ENCODE measurements at regions not wholly inside any gene's neighbourhood (a gene's known extent, or its start where the extent isn't known, plus 50 kb on each side); places are given as distances from the start of the nearest gene placed in this dataset.

DNA sequence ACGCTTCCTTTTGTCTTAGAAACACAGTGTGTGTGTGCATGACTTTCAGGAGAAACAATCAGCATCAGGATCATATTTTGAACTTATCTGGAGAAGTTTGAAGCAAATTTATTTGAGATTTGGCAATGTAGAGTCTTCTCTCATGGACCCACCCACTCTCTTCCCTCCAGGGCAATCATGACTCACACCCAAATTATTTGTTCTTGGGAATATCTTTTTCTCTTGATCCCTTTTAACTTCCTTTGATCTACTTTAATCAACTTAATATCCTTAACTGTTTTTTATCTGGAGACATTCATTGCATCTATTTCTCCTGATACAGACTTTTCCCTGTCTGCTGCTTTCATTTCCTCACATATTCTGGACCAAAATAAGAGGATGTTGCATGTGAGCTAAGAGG lies 1174.3 kb downstream of the GATA3 start:
- H3K27ac ChIP-seq (ENCODE audit: low read depth, low read length): no peak overlapping the region
- no peak overlapping the region for H2BK15ac ChIP-seq (replicated peaks; ENCODE audit: low read depth)
- H3K9ac ChIP-seq (ENCODE audit: low read length): no peak overlapping the region
- H3K23ac ChIP-seq (ENCODE audit: low read length): no peak overlapping the region
- H3K27me3 ChIP-seq (ENCODE audit: insufficient read depth, low read length, poor library complexity): no peaks in the 10 kb centered on the region
- DNase-seq: peak; percentile 7
- no CpG with 5 or more reads among the region's 1 CpG for WGBS (ENCODE audit: extremely low coverage, insufficient coverage, low lambda C conversion rate)
- no peak overlapping the region for H3K4me2 ChIP-seq (ENCODE audit: low read length)
- no peaks in the 10 kb centered on the region for H3K79me2 ChIP-seq (ENCODE audit: control insufficient read depth, insufficient read depth, low read length)
- H3K4me3 ChIP-seq (ENCODE audit: low read length): no peak overlapping the region
- no peaks in the 10 kb centered on the region for H3K4me1 ChIP-seq (ENCODE audit: control insufficient read depth, low read depth, low read length)
- no peak overlapping the region for H3K4ac ChIP-seq (ENCODE audit: low read depth, low read length)
- no peak overlapping the region for H4K5ac ChIP-seq (ENCODE audit: low read length)
- no peaks in the 10 kb centered on the region for H3K79me1 ChIP-seq (ENCODE audit: low read length)
- H3K18ac ChIP-seq (ENCODE audit: low read length): no peak overlapping the region
- H2AK5ac ChIP-seq (ENCODE audit: low read length): no peak overlapping the region
- no peak overlapping the region for H4K8ac ChIP-seq (ENCODE audit: low read depth, low read length)
- H2BK5ac ChIP-seq (ENCODE audit: low read length): no peak overlapping the region
- H3K56ac ChIP-seq (ENCODE audit: low read length): no peak overlapping the region
- no peaks in the 10 kb centered on the region for H3K36me3 ChIP-seq (ENCODE audit: control insufficient read depth, insufficient read depth, low read length)
- H2BK120ac ChIP-seq (ENCODE audit: low read depth, low read length): no peak overlapping the region

DNA sequence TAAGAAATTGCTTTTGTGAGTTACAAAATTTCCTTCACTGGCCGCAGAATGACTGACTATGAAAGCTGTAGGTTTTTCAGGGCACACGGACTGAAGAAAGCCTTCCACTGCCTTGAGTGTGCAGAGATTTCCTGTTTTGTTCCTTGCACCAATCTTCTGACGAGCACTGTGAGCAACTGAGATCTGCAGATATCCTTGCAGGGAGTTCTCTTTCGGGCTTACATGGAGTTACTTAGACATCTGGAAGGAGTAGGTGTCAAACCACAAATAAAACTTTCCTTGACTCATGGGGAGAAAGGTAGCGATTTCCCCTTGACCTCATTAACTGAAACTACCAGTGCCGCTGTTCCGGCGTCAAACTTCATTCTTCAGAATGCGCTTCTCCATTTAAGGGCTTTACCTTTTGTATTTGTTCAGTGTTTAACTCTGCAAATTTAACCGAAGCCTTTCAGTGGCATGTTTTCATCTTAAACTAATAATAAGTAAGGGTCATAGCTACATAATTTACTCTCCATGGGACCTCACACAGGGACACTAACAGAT lies 1175.3 kb downstream of the GATA3 start:
- no peak overlapping the region for H3K4me3 ChIP-seq (ENCODE audit: low read length)
- no peak overlapping the region for H2AK5ac ChIP-seq (ENCODE audit: low read length)
- H3K79me2 ChIP-seq (ENCODE audit: control insufficient read depth, insufficient read depth, low read length): no peaks in the 10 kb centered on the region
- H3K79me1 ChIP-seq (ENCODE audit: low read length): no peaks in the 10 kb centered on the region
- no peak overlapping the region for H3K23ac ChIP-seq (ENCODE audit: low read length)
- no peak overlapping the region for H2BK5ac ChIP-seq (ENCODE audit: low read length)
- H3K56ac ChIP-seq (ENCODE audit: low read length): no peak overlapping the region
- H3K27ac ChIP-seq (ENCODE audit: low read depth, low read length): no peak overlapping the region
- no peaks in the 10 kb centered on the region for H3K4me1 ChIP-seq (ENCODE audit: control insufficient read depth, low read depth, low read length)
- no peaks in the 10 kb centered on the region for H3K36me3 ChIP-seq (ENCODE audit: control insufficient read depth, insufficient read depth, low read length)
- H3K27me3 ChIP-seq (ENCODE audit: insufficient read depth, low read length, poor library complexity): no peaks in the 10 kb centered on the region
- H2BK120ac ChIP-seq (ENCODE audit: low read depth, low read length): no peak overlapping the region
- WGBS (ENCODE audit: extremely low coverage, insufficient coverage, low lambda C conversion rate): no CpG with 5 or more reads among the region's 10 CpGs
- no peak overlapping the region for H4K8ac ChIP-seq (ENCODE audit: low read depth, low read length)
- no peak overlapping the region for H3K18ac ChIP-seq (ENCODE audit: low read length)
- DNase-seq: no peak
- no peak overlapping the region for H3K4me2 ChIP-seq (ENCODE audit: low read length)
- no peak overlapping the region for H3K4ac ChIP-seq (ENCODE audit: low read depth, low read length)
- H4K5ac ChIP-seq (ENCODE audit: low read length): no peak overlapping the region
- no peak overlapping the region for H2BK15ac ChIP-seq (replicated peaks; ENCODE audit: low read depth)
- no peak overlapping the region for H3K9ac ChIP-seq (ENCODE audit: low read length)

DNA sequence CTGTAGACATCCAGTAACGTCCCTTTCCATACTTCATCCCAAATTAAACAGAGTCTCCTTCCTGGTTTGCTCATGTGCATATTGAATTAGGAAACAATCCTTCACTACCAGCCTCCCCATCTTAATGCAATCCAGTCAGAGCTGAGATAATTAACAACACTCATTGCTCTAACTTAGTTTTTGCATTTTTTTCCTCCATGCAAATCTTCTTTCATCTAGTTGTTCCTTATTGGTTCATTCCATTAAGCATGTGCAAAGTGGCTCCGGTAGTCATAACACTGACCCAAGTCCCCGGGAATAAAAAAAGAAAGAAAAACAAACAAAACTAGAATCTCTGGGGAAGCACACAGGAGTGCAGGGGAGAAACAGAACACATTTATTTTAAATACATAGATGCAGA lies 1176.1 kb downstream of the GATA3 start:
- H3K4me3 ChIP-seq (ENCODE audit: low read length): no peak overlapping the region
- H4K5ac ChIP-seq (ENCODE audit: low read length): no peak overlapping the region
- no peaks in the 10 kb centered on the region for H3K79me2 ChIP-seq (ENCODE audit: control insufficient read depth, insufficient read depth, low read length)
- H2BK15ac ChIP-seq (replicated peaks; ENCODE audit: low read depth): no peak overlapping the region
- no peak overlapping the region for H3K56ac ChIP-seq (ENCODE audit: low read length)
- no peaks in the 10 kb centered on the region for H3K79me1 ChIP-seq (ENCODE audit: low read length)
- no CpG with 5 or more reads among the region's 3 CpGs for WGBS (ENCODE audit: extremely low coverage, insufficient coverage, low lambda C conversion rate)
- H3K36me3 ChIP-seq (ENCODE audit: control insufficient read depth, insufficient read depth, low read length): no peaks in the 10 kb centered on the region
- no peaks in the 10 kb centered on the region for H3K27me3 ChIP-seq (ENCODE audit: insufficient read depth, low read length, poor library complexity)
- no peak overlapping the region for H2BK120ac ChIP-seq (ENCODE audit: low read depth, low read length)
- no peak overlapping the region for H2AK5ac ChIP-seq (ENCODE audit: low read length)
- H3K4me2 ChIP-seq (ENCODE audit: low read length): no peak overlapping the region
- no peaks in the 10 kb centered on the region for H3K4me1 ChIP-seq (ENCODE audit: control insufficient read depth, low read depth, low read length)
- no peak overlapping the region for H3K9ac ChIP-seq (ENCODE audit: low read length)
- H3K23ac ChIP-seq (ENCODE audit: low read length): no peak overlapping the region
- no peak overlapping the region for H3K18ac ChIP-seq (ENCODE audit: low read length)
- no peak overlapping the region for H3K4ac ChIP-seq (ENCODE audit: low read depth, low read length)
- DNase-seq: no peak
- no peak overlapping the region for H4K8ac ChIP-seq (ENCODE audit: low read depth, low read length)
- H2BK5ac ChIP-seq (ENCODE audit: low read length): no peak overlapping the region
- H3K27ac ChIP-seq (ENCODE audit: low read depth, low read length): no peak overlapping the region

DNA sequence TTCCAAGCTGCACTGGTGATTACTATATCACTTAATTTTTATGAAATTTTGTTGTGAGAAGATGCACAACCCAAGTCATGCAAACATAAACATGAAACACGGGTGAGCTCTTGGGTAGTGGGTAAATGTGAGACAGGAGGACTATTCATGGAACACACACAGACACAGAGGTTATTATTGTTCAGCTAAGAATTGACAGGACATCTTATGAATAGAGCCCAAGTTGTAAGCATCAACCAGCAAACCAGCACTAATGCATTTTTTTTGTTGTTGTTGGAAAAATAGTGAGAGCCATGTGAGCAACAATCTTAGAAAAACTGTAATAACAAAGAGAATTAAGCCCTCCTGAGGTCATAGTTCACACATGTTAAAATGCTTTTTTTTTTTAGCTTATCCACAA lies 1179.7 kb downstream of the GATA3 start:
- WGBS (ENCODE audit: extremely low coverage, insufficient coverage, low lambda C conversion rate): no CpG with 5 or more reads among the region's 1 CpG
- Histone ChIP-seq H3K23ac (ENCODE audit: low read length) (no peak overlapping the region), H3K4ac (ENCODE audit: low read depth, low read length) (no peak overlapping the region), H3K27me3 (ENCODE audit: insufficient read depth, low read length, poor library complexity) (no peaks in the 10 kb centered on the region), H3K56ac (ENCODE audit: low read length) (no peak overlapping the region), H3K9ac (ENCODE audit: low read length) (no peak overlapping the region), H3K79me2 (ENCODE audit: control insufficient read depth, insufficient read depth, low read length) (no peaks in the 10 kb centered on the region), H3K4me3 (ENCODE audit: low read length) (no peak overlapping the region), H2AK5ac (ENCODE audit: low read length) (no peak overlapping the region), H2BK120ac (ENCODE audit: low read depth, low read length) (no peak overlapping the region), H2BK15ac (replicated peaks; ENCODE audit: low read depth) (no peak overlapping the region), H4K8ac (ENCODE audit: low read depth, low read length) (no peak overlapping the region), H3K27ac (ENCODE audit: low read depth, low read length) (no peak overlapping the region), H2BK5ac (ENCODE audit: low read length) (no peak overlapping the region), H4K5ac (ENCODE audit: low read length) (no peak overlapping the region), H3K4me1 (ENCODE audit: control insufficient read depth, low read depth, low read length) (no peaks in the 10 kb centered on the region), H3K36me3 (ENCODE audit: control insufficient read depth, insufficient read depth, low read length) (no peaks in the 10 kb centered on the region), H3K79me1 (ENCODE audit: low read length) (no peaks in the 10 kb centered on the region), H3K18ac (ENCODE audit: low read length) (no peak overlapping the region), H3K4me2 (ENCODE audit: low read length) (no peak overlapping the region)
- no peak for DNase-seq

DNA sequence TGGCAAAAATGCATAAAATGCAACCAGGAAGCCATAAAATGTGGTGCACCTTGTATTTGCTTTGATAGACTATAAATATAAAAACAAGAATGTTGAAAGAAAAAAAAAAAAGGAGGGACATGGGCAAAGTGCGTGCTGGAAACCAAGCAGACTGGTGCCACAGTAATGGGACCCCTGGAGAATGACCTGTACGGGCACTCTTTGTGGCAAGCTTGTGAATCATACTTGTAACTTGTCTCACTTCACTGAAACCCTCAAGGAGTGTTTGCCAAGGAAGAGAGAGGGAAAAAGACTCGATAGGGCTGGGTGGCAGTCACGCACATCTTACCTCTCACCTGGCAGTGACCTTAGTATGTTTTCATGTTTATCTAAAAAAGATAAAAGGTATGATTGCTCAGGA lies 1183.6 kb downstream of the GATA3 start:
- Histone ChIP-seq H3K4me3 (ENCODE audit: low read length) (no peak overlapping the region), H3K18ac (ENCODE audit: low read length) (no peak overlapping the region), H3K27me3 (ENCODE audit: insufficient read depth, low read length, poor library complexity) (no peaks in the 10 kb centered on the region), H2BK5ac (ENCODE audit: low read length) (no peak overlapping the region), H3K36me3 (ENCODE audit: control insufficient read depth, insufficient read depth, low read length) (no peaks in the 10 kb centered on the region), H3K79me2 (ENCODE audit: control insufficient read depth, insufficient read depth, low read length) (no peaks in the 10 kb centered on the region), H3K79me1 (ENCODE audit: low read length) (no peaks in the 10 kb centered on the region), H3K4me1 (ENCODE audit: control insufficient read depth, low read depth, low read length) (no peaks in the 10 kb centered on the region), H4K5ac (ENCODE audit: low read length) (no peak overlapping the region), H3K4me2 (ENCODE audit: low read length) (no peak overlapping the region), H2AK5ac (ENCODE audit: low read length) (no peak overlapping the region), H2BK15ac (replicated peaks; ENCODE audit: low read depth) (no peak overlapping the region), H4K8ac (ENCODE audit: low read depth, low read length) (no peak overlapping the region), H2BK120ac (ENCODE audit: low read depth, low read length) (no peak overlapping the region), H3K9ac (ENCODE audit: low read length) (no peak overlapping the region), H3K27ac (ENCODE audit: low read depth, low read length) (no peak overlapping the region), H3K4ac (ENCODE audit: low read depth, low read length) (no peak overlapping the region), H3K56ac (ENCODE audit: low read length) (no peak overlapping the region), H3K23ac (ENCODE audit: low read length) (no peak overlapping the region)
- WGBS (ENCODE audit: extremely low coverage, insufficient coverage, low lambda C conversion rate): no CpG with 5 or more reads among the region's 4 CpGs
- DNase-seq: no peak

DNA sequence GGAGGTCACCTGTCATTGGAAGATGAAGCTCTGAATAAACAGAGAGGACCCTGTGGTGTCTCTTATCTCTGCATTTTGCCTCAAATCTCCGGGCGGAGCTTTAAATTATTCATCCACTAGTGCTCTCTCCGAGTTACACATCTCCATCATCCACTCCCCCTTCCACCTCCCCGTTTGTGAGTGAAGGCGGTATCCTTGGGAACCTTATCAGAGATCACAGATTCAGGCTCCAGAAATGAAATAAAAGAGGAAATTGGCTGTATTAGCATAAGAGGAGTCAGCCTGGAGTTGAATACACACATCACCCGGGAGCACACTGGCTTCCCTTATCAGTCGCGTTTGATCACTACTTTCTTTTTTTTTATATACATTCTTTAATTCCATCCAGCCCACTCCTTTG lies 1184.8 kb downstream of the GATA3 start:
- Histone ChIP-seq H3K4ac (ENCODE audit: low read depth, low read length) (no peak overlapping the region), H3K4me2 (ENCODE audit: low read length) (no peak overlapping the region), H3K79me1 (ENCODE audit: low read length) (no peaks in the 10 kb centered on the region), H2BK120ac (ENCODE audit: low read depth, low read length) (no peak overlapping the region), H3K56ac (ENCODE audit: low read length) (no peak overlapping the region), H3K9ac (ENCODE audit: low read length) (no peak overlapping the region), H3K27me3 (ENCODE audit: insufficient read depth, low read length, poor library complexity) (no peaks in the 10 kb centered on the region), H2AK5ac (ENCODE audit: low read length) (no peak overlapping the region), H3K4me1 (ENCODE audit: control insufficient read depth, low read depth, low read length) (no peaks in the 10 kb centered on the region), H3K79me2 (ENCODE audit: control insufficient read depth, insufficient read depth, low read length) (no peaks in the 10 kb centered on the region), H3K23ac (ENCODE audit: low read length) (no peak overlapping the region), H4K5ac (ENCODE audit: low read length) (no peak overlapping the region), H2BK5ac (ENCODE audit: low read length) (no peak overlapping the region), H3K36me3 (ENCODE audit: control insufficient read depth, insufficient read depth, low read length) (no peaks in the 10 kb centered on the region), H3K27ac (ENCODE audit: low read depth, low read length) (no peak overlapping the region), H4K8ac (ENCODE audit: low read depth, low read length) (no peak overlapping the region), H2BK15ac (replicated peaks; ENCODE audit: low read depth) (no peak overlapping the region), H3K4me3 (ENCODE audit: low read length) (no peak overlapping the region), H3K18ac (ENCODE audit: low read length) (no peak overlapping the region)
- peak; percentile 25 for DNase-seq
- no CpG with 5 or more reads among the region's 8 CpGs for WGBS (ENCODE audit: extremely low coverage, insufficient coverage, low lambda C conversion rate)

Data from mesendoderm (in vitro differentiated cells).